Panc1 (cell line): ENCODE measurements at regions not wholly inside any gene's neighbourhood (a gene's known extent, or its start where the extent isn't known, plus 50 kb on each side); places are given as distances from the start of the nearest gene placed in this dataset.

Experiments used
- POLR2AphosphoS5 ChIP-seq: IDR thresholded peaks from 2 replicates; pipeline ENCODE4 v1.6.1; 2012; ENCODE audit warnings: mild to moderate bottlenecking, low read depth, low read length, moderate library complexity
- SIN3A ChIP-seq: IDR thresholded peaks from 2 replicates; pipeline ENCODE4 v1.6.1; 2012; ENCODE audit warnings: low read depth, mild to moderate bottlenecking, low read length, moderate library complexity, borderline replicate concordance; ENCODE audit not compliant: insufficient read depth
- TF ChIP-seq, protein P1 (sequence below): fragments of 450-650 bp; IDR thresholded peaks from 2 replicates; pipeline ENCODE4 v1.5.1; 2017; ENCODE audit warnings: mild to moderate bottlenecking
- TF ChIP-seq, protein P2 (sequence below), 2 experiments: IDR thresholded peaks; 2 replicates each; pipeline ENCODE4 v1.6.1; 2011 to 2012; ENCODE audit warnings: low read depth in 2 of 2, control low read depth in 1 of 2, low read length in 1 of 2, mild to moderate bottlenecking in 1 of 2, moderate library complexity in 1 of 2; ENCODE audit not compliant: insufficient read depth in 1 of 2

DNA sequence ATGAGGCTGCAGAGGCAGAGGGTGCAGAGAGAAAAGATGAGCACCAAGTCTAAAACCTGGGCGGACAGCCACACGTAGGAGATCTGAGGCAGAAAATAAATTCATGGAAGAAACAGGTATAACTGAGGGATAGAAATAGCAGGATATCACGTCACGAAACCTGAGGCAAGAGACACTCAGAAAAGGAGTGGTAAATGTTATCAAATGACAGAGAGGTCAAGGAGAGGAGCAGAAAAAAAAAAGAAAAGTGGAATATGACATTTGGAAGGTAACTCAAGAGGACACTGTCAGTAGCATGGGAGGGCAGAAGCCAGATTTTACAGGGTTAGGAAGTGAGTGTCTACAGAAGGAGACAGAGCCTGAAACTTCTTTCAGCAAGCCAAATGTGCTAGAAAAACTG is 84.2 kb upstream of the FBXL4 start:
- TF ChIP-seq, protein P1, sequence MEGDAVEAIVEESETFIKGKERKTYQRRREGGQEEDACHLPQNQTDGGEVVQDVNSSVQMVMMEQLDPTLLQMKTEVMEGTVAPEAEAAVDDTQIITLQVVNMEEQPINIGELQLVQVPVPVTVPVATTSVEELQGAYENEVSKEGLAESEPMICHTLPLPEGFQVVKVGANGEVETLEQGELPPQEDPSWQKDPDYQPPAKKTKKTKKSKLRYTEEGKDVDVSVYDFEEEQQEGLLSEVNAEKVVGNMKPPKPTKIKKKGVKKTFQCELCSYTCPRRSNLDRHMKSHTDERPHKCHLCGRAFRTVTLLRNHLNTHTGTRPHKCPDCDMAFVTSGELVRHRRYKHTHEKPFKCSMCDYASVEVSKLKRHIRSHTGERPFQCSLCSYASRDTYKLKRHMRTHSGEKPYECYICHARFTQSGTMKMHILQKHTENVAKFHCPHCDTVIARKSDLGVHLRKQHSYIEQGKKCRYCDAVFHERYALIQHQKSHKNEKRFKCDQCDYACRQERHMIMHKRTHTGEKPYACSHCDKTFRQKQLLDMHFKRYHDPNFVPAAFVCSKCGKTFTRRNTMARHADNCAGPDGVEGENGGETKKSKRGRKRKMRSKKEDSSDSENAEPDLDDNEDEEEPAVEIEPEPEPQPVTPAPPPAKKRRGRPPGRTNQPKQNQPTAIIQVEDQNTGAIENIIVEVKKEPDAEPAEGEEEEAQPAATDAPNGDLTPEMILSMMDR, result no peak
- TF ChIP-seq POLR2AphosphoS5 (no peak), SIN3A (no peak)
- TF ChIP-seq, protein P2, sequence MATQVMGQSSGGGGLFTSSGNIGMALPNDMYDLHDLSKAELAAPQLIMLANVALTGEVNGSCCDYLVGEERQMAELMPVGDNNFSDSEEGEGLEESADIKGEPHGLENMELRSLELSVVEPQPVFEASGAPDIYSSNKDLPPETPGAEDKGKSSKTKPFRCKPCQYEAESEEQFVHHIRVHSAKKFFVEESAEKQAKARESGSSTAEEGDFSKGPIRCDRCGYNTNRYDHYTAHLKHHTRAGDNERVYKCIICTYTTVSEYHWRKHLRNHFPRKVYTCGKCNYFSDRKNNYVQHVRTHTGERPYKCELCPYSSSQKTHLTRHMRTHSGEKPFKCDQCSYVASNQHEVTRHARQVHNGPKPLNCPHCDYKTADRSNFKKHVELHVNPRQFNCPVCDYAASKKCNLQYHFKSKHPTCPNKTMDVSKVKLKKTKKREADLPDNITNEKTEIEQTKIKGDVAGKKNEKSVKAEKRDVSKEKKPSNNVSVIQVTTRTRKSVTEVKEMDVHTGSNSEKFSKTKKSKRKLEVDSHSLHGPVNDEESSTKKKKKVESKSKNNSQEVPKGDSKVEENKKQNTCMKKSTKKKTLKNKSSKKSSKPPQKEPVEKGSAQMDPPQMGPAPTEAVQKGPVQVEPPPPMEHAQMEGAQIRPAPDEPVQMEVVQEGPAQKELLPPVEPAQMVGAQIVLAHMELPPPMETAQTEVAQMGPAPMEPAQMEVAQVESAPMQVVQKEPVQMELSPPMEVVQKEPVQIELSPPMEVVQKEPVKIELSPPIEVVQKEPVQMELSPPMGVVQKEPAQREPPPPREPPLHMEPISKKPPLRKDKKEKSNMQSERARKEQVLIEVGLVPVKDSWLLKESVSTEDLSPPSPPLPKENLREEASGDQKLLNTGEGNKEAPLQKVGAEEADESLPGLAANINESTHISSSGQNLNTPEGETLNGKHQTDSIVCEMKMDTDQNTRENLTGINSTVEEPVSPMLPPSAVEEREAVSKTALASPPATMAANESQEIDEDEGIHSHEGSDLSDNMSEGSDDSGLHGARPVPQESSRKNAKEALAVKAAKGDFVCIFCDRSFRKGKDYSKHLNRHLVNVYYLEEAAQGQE (IDR thresholded peaks at IDR 0.05; ENCODE audit: insufficient read depth in 1 of 2, low read depth in 2 of 2, low read length in 1 of 2), result no peak
